HCT116 (cell line): ENCODE measurements at regions not wholly inside any gene's neighbourhood (a gene's known extent, or its start where the extent isn't known, plus 50 kb on each side); places are given as distances from the start of the nearest gene placed in this dataset.

Source experiments
- ATAC-seq: fragments of 200-7000 bp; cut with Tn5 transposase; 2 replicates; pipeline ENCODE4 v1.9.1; 2020; ENCODE audit warnings: mild to moderate bottlenecking, moderate library complexity
- BruUV-seq: library from RNA; stranded (reverse); fragments of 400-500 nt; replicated peaks from 2 replicates; lab custom pipeline; 2021; lab: Mats Ljungman, UMichigan
- CTCF ChIA-PET: fragments of 300-600 bp; sonication (Branson Sonifier 250); formaldehyde crosslinking; loops from one replicate; lab custom pipeline; 2021; ENCODE audit warnings: antibody characterized with exemption; lab: Charles Lee
- POLR2A ChIA-PET: fragments of 300-600, 350-600 bp; sonication (Branson Sonifier 250); formaldehyde crosslinking; loops from one replicate; lab custom pipeline; 2021; ENCODE audit warnings: antibody characterized with exemption; lab: Charles Lee
- RAD21 ChIA-PET, 2 experiments: fragments of 300-600 bp; sonication (Branson Sonifier 250); formaldehyde crosslinking; loops; one replicate each; lab custom pipeline; 2023; ENCODE audit warnings: low total read pairs in 2 of 2; ENCODE audit not compliant: uncharacterized antibody in 2 of 2, unreplicated experiment in 2 of 2, low non-redundant PET in 1 of 2; lab: Charles Lee
- DNase-seq: peaks from one replicate; pipeline ENCODE4 v3.0.0-alpha.2; 2010; ENCODE audit warnings: low read depth, low spot score
- H2AFZ ChIP-seq: fragments of 200-600 bp; shearing (Covaris generic), sonication (generic); 2 replicates; pipeline ENCODE4 v1.6.1; 2017; ENCODE audit warnings: low read depth, mixed run types, mixed read lengths, antibody characterized with exemption, low read length; ENCODE audit not compliant: poor library complexity, severe bottlenecking
- H3K27ac ChIP-seq: 2 replicates; pipeline ENCODE4 v1.5.1; 2012; ENCODE audit warnings: low read depth, low read length
- H3K27me3 ChIP-seq: fragments of 200-600 bp; sonication (generic); 2 replicates; pipeline ENCODE4 v1.6.1; 2016; ENCODE audit warnings: mixed run types, low read length, mixed read lengths; ENCODE audit not compliant: insufficient read depth
- H3K36me3 ChIP-seq, 2 experiments: fragments of 200-500 bp in 1 of 2; fragments of 200-600 bp in 1 of 2; sonication (Bioruptor generic) in 1 of 2; sonication (generic) in 1 of 2; 2 replicates each; pipeline versions ENCODE4 v1.5.1 to v1.6.1; 2014 to 2016; ENCODE audit warnings: low read length in 2 of 2, inconsistent platforms in 1 of 2, mixed read lengths in 1 of 2, mixed run types in 1 of 2; ENCODE audit not compliant: insufficient read depth in 2 of 2, control insufficient read depth in 1 of 2
- H3K4me1 ChIP-seq, 2 experiments: fragments of 200-600 bp in 1 of 2; sonication (generic) in 1 of 2; 2 replicates each; pipeline versions ENCODE4 v1.5.1 to v1.6.1; 2012 to 2017; ENCODE audit warnings: low read length in 2 of 2, inconsistent platforms in 1 of 2, mild to moderate bottlenecking in 1 of 2, mixed read lengths in 1 of 2, mixed run types in 1 of 2, moderate library complexity in 1 of 2; ENCODE audit not compliant: insufficient read depth in 2 of 2, control insufficient read depth in 1 of 2
- H3K4me2 ChIP-seq: fragments of 200-600 bp; sonication (generic); 2 replicates; pipeline ENCODE4 v1.6.1; 2017; ENCODE audit warnings: mixed run types, low read length, mixed read lengths
- H3K4me3 ChIP-seq, 2 experiments: fragments of 200-600 bp in 1 of 2; sonication (generic) in 1 of 2; replicated peaks in 1 of 2; 2 replicates each; pipeline ENCODE4 v1.5.1; 2011 to 2016; ENCODE audit warnings: low read length in 2 of 2, control low read depth in 1 of 2, low read depth in 1 of 2, mild to moderate bottlenecking in 1 of 2, mixed read lengths in 1 of 2, mixed run types in 1 of 2
- H3K79me2 ChIP-seq: fragments of 200-600 bp; sonication (generic); 2 replicates; pipeline ENCODE4 v1.6.1; 2017; ENCODE audit warnings: mild to moderate bottlenecking, mixed run types, low read length, moderate library complexity, mixed read lengths; ENCODE audit not compliant: insufficient read depth
- H3K9ac ChIP-seq: fragments of 200-600 bp; sonication (generic); 2 replicates; pipeline ENCODE4 v1.6.1; 2016; ENCODE audit warnings: low read length, mixed read lengths
- H3K9me2 ChIP-seq: fragments of 200-600 bp; sonication (generic), shearing (Covaris generic); 2 replicates; pipeline ENCODE4 v1.6.1; 2017; ENCODE audit warnings: mixed run types, mild to moderate bottlenecking, moderate library complexity; ENCODE audit not compliant: insufficient read depth
- H3K9me3 ChIP-seq, 2 experiments: fragments of 200-500 bp in 1 of 2; fragments of 200-600 bp in 1 of 2; sonication (Bioruptor generic) in 1 of 2; sonication (generic) in 1 of 2; 2 replicates each; pipeline ENCODE4 v1.6.1; 2014 to 2017; ENCODE audit warnings: low read length in 2 of 2, mixed read lengths in 2 of 2, inconsistent platforms in 1 of 2, low read depth in 1 of 2, mild to moderate bottlenecking in 1 of 2, mixed run types in 1 of 2, moderate library complexity in 1 of 2; ENCODE audit not compliant: control insufficient read depth in 1 of 2, insufficient read depth in 1 of 2
- H4K20me1 ChIP-seq: fragments of 200-600 bp; sonication (generic), shearing (Covaris generic); 2 replicates; pipeline ENCODE4 v1.6.1; 2017; ENCODE audit warnings: mixed run types, mild to moderate bottlenecking, moderate library complexity; ENCODE audit not compliant: insufficient read depth
- SIN3A ChIP-seq: IDR thresholded peaks from 2 replicates; pipeline ENCODE4 v1.6.1; 2012; ENCODE audit warnings: low read depth
- SP1 ChIP-seq: IDR thresholded peaks from 2 replicates; pipeline ENCODE4 v1.6.1; 2012; ENCODE audit warnings: low read depth
- SRF ChIP-seq: IDR thresholded peaks from 2 replicates; pipeline ENCODE4 v1.6.1; 2012; ENCODE audit warnings: low read depth
- ZNF274 ChIP-seq: fragments of 200-500 bp; sonication (Bioruptor generic); IDR thresholded peaks from 2 replicates; pipeline ENCODE4 v1.6.1; 2014; ENCODE audit warnings: mild to moderate bottlenecking, low read depth, low read length, inconsistent platforms
- intact Hi-C: fragments of 100-400 bp; cut with micrococcal nuclease; formaldehyde crosslinking; loops from 2 replicates; pipeline ENCODE4 v1.10.0; 2022
- TF ChIP-seq, protein P1 (sequence below), 3 experiments: fragments of 200-600 bp in 1 of 3; sonication (generic) in 1 of 3; IDR thresholded peaks in 2 of 3; conservative IDR thresholded peaks in 1 of 3; 2 replicates each; pipeline ENCODE4 v1.5.1; 2012 to 2017; ENCODE audit warnings: low read depth in 2 of 3, low read length in 2 of 3, antibody characterized with exemption in 1 of 3, borderline replicate concordance in 1 of 3, control low read depth in 1 of 3, mild to moderate bottlenecking in 1 of 3, mixed read lengths in 1 of 3, mixed run types in 1 of 3, moderate library complexity in 1 of 3; ENCODE audit not compliant: insufficient read depth in 1 of 3

DNA sequence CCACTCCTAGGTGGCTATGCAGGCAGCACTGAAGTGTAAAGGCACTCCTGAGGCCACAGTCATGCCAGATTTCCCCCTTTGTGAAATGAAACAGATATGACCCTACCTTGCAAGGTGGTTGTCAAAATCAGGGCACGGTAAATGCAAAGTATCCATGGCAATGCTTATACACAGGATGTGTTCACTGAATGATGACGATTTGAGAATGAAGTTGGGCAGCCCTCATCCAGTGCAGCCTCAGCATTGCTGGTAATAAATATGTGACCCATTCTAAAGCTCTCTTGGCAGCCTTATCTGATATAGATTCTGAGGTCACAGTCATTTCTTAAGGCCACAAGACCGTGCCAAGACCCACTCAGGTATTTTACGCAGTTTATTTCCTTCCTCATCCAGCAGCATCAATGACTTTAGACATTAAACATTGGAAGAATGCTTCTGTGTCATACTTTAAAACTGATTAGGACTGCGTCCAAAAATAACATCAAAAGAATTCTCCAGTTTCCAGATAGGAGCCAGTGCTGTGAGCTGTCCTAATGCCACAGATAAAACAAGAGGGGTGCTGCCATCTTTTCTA lies 125.5 kb upstream of the SERTAD2 start (continued):
- TF ChIP-seq, protein P1, sequence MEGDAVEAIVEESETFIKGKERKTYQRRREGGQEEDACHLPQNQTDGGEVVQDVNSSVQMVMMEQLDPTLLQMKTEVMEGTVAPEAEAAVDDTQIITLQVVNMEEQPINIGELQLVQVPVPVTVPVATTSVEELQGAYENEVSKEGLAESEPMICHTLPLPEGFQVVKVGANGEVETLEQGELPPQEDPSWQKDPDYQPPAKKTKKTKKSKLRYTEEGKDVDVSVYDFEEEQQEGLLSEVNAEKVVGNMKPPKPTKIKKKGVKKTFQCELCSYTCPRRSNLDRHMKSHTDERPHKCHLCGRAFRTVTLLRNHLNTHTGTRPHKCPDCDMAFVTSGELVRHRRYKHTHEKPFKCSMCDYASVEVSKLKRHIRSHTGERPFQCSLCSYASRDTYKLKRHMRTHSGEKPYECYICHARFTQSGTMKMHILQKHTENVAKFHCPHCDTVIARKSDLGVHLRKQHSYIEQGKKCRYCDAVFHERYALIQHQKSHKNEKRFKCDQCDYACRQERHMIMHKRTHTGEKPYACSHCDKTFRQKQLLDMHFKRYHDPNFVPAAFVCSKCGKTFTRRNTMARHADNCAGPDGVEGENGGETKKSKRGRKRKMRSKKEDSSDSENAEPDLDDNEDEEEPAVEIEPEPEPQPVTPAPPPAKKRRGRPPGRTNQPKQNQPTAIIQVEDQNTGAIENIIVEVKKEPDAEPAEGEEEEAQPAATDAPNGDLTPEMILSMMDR (IDR thresholded peaks at IDR 0.05 in 2 of 3, conservative IDR thresholded peaks at IDR 0.05 in 1 of 3; ENCODE audit: borderline replicate concordance in 1 of 3, insufficient read depth in 1 of 3, low read depth in 2 of 3, low read length in 2 of 3), result no peak
- TF ChIP-seq SRF, result no peak

DNA sequence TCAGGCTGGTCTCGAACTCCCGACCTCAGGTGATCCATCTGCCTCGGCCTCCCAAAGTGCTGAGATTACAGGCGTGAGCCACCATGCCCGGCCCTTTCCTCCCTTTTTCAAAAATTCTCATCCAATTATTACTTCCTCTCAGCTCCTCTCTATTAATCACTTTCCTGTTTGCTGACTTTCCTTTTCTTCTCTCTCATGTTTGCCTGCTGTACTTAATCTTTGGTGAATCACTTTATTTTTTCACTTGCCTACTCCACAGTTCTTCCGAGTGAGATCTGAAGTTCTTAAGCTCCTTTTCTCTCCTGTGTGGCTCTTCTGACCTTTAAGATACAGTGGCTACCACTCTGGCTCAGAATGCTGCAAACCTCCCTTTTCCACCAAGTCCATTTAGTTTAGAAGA lies 126.3 kb upstream of the SERTAD2 start:
- BruUV-seq, result no TSS peak
- H3K9me3 ChIP-seq, result no peaks in the 10 kb centered on the region; a peak in 1 of 4 replicates
- H3K9me2 ChIP-seq, result no peaks in the 10 kb centered on the region
- no peak overlapping the region for H2AFZ ChIP-seq
- no peaks in the 10 kb centered on the region for H3K36me3 ChIP-seq
- H3K27ac ChIP-seq, result peak overlapping the region; percentile 12; the same call in 1 of the 2 replicates
- H3K4me2 ChIP-seq, result peak overlapping the region; percentile 56
- no peak overlapping the region for H3K9ac ChIP-seq
- ATAC-seq, result no peak
- POLR2A ChIA-PET, result interaction anchor here (1.7 kb wide), 1 partner anchor 12 kb away, joined by 5 read pairs; no protein-coding TSS in a partner anchor
- RAD21 ChIA-PET, result no interaction called here
- TF ChIP-seq SP1 (no peak), SIN3A (no peak), ZNF274 (no peak)
- H3K4me3 ChIP-seq, result no peak overlapping the region
- DNase-seq, result no peak
- CTCF ChIA-PET, result interaction anchor here (1.3 to 1.8 kb wide), 2 partner anchors 12 to 52 kb away, joined by 4 to 5 read pairs; no protein-coding TSS in a partner anchor
- intact Hi-C loops, result no loop called here
- H3K4me1 ChIP-seq, result peaks cover 21 to 44% of the 10 kb centered on the region in 2 experiments
- no peaks in the 10 kb centered on the region for H3K79me2 ChIP-seq
- H3K27me3 ChIP-seq, result no peaks in the 10 kb centered on the region
- no peaks in the 10 kb centered on the region for H4K20me1 ChIP-seq
